GM12801 (cell line): ENCODE measurements at regions not wholly inside any gene's neighbourhood (a gene's known extent, or its start where the extent isn't known, plus 50 kb on each side); places are given as distances from the start of the nearest gene placed in this dataset.

Experiments
- CTCF ChIP-seq: IDR thresholded peaks from one replicate; pipeline ENCODE4 v1.5.1; 2011; ENCODE audit warnings: control low read depth; ENCODE audit not compliant: insufficient read length; ENCODE audit errors: extremely low read depth

GRCh38 chr4:81970454-81970853 lies 403.3 kb downstream of the HNRNPD start:
- TF ChIP-seq CTCF, result no peak

GRCh38 chr4:81966676-81967075 lies 407.1 kb downstream of the HNRNPD start:
- no peak for TF ChIP-seq CTCF

- TF ChIP-seq CTCF, result no peak
Measured at GRCh38 chr4:81965911-81966310, 407.9 kb downstream of the HNRNPD start.

GRCh38 chr4:81965454-81965853 lies 408.3 kb downstream of the HNRNPD start:
- TF ChIP-seq CTCF, result no peak

GRCh38 chr4:81963763-81964020 lies 410.1 kb downstream of the HNRNPD start:
- TF ChIP-seq CTCF, result no peak

GRCh38 chr4:81963015-81963762 lies 410.6 kb downstream of the HNRNPD start:
- no peak for TF ChIP-seq CTCF

GRCh38 chr4:81960961-81961360 lies 412.8 kb downstream of the HNRNPD start:
- TF ChIP-seq CTCF, result no peak
